Coronary artery (tissue), 2 donors: ENCODE measurements at regions not wholly inside any gene's neighbourhood (a gene's known extent, or its start where the extent isn't known, plus 50 kb on each side); places are given as distances from the start of the nearest gene placed in this dataset.

ENCODE experiments used
- DNase-seq: peaks from one replicate; pipeline ENCODE4 v3.0.0-alpha.2; 2017; ENCODE audit warnings: low spot score
- H3K27ac ChIP-seq, 2 donors: fragments of 200-600 bp; sonication (generic); one replicate each; pipeline ENCODE4 v1.5.1; 2016 to 2019
- H3K4me3 ChIP-seq: fragments of 200-600 bp; sonication (generic); 2 replicates; pipeline ENCODE4 v1.5.1; 2016; ENCODE audit warnings: mild to moderate bottlenecking, moderate library complexity
- CTCF ChIP-seq: fragments of 200-600 bp; sonication (generic); IDR thresholded peaks from one replicate; pipeline ENCODE4 v1.5.1; 2019; ENCODE audit warnings: antibody characterized with exemption

DNA sequence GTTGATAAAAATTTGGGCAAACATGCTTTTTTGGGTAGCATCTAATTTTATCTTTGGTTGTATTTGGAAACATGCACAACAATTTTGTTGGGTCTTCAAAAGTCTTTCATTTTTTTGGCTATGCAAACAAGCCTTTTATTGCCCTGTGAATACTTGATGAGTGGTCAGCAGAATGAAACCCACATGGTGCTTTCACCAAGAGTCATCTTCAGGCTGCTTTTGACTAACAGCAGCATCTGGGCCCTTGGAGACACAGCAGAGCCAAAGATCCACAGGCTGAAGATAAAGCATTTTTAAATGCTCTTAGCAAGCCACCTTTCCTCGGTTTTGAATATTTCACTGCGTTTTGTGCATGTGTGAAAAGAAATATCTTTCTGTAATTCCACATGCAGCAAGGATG lies 154.9 kb downstream of the FGF9 start:
- TF ChIP-seq CTCF: no peak
- H3K4me3 ChIP-seq: no peak overlapping the region
- no peak for DNase-seq
- no peak overlapping the region for H3K27ac ChIP-seq

DNA sequence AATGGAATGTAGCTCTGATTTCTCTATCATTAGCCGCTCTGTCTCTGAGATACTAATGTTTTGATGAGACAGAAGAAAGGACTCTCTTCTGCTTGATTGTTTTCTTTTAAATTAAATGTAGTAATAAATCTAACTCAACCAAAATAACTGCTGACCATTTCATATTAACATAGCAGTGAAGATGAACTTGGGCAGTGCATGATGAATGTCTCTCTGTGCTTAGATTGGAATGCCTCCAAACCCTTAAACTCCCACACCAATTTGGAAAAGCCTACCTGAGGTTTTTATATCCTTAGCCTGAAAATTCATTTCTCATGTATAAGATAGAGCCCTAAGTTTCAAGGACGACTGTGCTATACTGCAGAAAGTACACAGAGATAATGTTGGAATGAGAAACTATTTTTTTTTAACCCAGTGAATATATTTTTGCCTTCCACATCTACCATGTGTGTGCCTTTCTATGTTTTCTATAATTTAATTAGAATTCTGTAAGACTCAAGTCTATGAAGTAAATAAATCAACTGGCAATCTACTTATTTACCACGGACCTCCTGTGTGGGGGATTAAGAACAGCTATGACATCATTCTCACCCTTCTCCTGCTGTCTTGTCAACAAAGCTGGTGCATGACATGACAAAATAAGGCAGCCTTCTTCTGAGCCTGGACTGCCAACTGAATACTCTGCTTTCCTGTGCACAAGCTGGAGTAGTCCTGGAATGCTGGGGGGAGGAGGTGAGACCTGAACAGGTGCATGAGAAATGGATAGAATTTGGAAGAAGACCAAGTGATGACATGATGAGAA lies 155.5 kb downstream of the FGF9 start:
- Histone ChIP-seq H3K4me3 (no peak overlapping the region), H3K27ac (no peak overlapping the region)
- no peak for DNase-seq
- TF ChIP-seq CTCF: no peak

DNA sequence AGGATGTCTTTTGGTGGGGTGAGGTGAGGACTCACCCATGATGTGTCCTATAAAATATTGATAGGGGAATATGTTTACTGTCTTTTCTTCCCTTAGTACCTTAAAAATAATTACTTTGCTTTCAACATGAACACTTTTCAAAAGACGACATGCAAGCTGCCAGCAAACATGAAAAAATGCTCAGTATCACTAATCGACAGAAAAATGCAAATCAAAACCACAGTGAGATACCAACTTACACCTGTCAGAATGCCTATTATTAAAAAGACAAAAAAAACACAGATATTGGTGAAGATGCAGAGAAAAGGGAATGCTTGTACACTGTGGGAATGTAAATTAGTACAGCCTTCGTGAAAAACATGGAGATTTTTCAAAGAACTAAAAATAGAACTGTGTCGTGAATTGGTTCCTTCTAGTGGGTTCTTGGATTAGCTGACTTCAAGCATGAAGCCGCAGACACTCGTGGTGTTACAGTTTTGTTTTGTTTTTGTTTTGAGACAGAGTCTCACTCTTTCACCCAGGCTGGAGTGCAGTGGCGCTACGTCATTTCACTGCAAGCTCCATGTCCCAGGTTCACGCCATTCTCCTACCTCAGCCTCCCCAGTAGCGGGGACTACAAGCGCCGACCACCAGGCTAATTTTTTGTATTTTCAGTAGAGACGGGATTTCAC lies 160.9 kb downstream of the FGF9 start:
- Histone ChIP-seq H3K4me3 (no peak overlapping the region), H3K27ac (no peak overlapping the region)
- no peak for DNase-seq
- no peak for TF ChIP-seq CTCF

DNA sequence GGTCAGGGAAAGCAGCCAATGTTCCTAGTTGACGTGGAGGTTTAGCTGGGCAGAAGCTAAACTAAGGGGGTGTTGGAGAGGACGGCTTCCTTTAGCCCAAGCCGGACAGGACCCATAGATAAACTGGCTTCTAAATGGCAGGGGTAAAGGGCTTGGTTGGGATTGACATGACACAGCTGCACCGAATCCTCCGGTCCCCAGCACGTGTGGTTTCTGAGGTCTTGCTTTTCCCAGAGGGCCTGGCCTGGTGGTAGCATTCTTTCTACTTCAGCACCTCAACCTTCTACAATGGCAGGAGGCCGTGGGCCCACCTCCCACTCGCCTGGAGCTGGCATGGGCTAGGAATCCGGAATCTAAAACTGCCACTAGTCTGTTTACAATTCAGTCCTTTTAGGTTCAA lies 163.0 kb downstream of the FGF9 start:
- H3K27ac ChIP-seq: no peak overlapping the region
- DNase-seq: no peak
- no peak for TF ChIP-seq CTCF
- H3K4me3 ChIP-seq: no peak overlapping the region

GRCh38 chr13:21834521-21834920 lies 163.6 kb downstream of the FGF9 start:
- Histone ChIP-seq H3K27ac (no peak overlapping the region), H3K4me3 (no peak overlapping the region)
- no peak for DNase-seq
- TF ChIP-seq CTCF: no peak

- no peak for DNase-seq
- Histone ChIP-seq H3K27ac (no peak overlapping the region), H3K4me3 (no peak overlapping the region)
- no peak for TF ChIP-seq CTCF
These were observed 166.4 kb downstream of the FGF9 start for GRCh38 chr13:21837288-21837687.
